Nephron (organoid): ENCODE measurements at regions not wholly inside any gene's neighbourhood (a gene's known extent, or its start where the extent isn't known, plus 50 kb on each side); places are given as distances from the start of the nearest gene placed in this dataset.

Experiments
- H3K27ac Mint-ChIP-seq, 3 experiments: 2 replicates each; pipeline ENCODE4 v1.8.0; 2020; ENCODE audit warnings: mixed read lengths in 3 of 3, mild to moderate bottlenecking in 2 of 3, moderate library complexity in 1 of 3
- H3K27me3 Mint-ChIP-seq: 2 replicates; pipeline ENCODE4 v1.8.0; 2021; ENCODE audit warnings: low read depth, mild to moderate bottlenecking, moderate library complexity, mixed read lengths
- H3K36me3 Mint-ChIP-seq: 2 replicates; pipeline ENCODE4 v1.8.0; 2020; ENCODE audit warnings: low read depth, mixed read lengths
- H3K4me1 Mint-ChIP-seq: 2 replicates; pipeline ENCODE4 v1.8.0; 2020; ENCODE audit warnings: mixed read lengths
- H3K4me3 Mint-ChIP-seq, 3 experiments: 2 replicates each; pipeline ENCODE4 v1.8.0; 2020; ENCODE audit warnings: mild to moderate bottlenecking in 3 of 3, mixed read lengths in 3 of 3, moderate library complexity in 2 of 3
- H3K9me3 Mint-ChIP-seq: 2 replicates; pipeline ENCODE4 v1.8.0; 2020; ENCODE audit warnings: mixed read lengths
- TF ChIP-seq, protein P1 (sequence below), 3 experiments: fragments of 200-600 bp; sonication (generic); IDR thresholded peaks; one replicate each; pipeline ENCODE4 v1.5.0; 2021; ENCODE audit warnings: antibody characterized with exemption in 3 of 3; ENCODE audit not compliant: unreplicated experiment in 3 of 3

DNA sequence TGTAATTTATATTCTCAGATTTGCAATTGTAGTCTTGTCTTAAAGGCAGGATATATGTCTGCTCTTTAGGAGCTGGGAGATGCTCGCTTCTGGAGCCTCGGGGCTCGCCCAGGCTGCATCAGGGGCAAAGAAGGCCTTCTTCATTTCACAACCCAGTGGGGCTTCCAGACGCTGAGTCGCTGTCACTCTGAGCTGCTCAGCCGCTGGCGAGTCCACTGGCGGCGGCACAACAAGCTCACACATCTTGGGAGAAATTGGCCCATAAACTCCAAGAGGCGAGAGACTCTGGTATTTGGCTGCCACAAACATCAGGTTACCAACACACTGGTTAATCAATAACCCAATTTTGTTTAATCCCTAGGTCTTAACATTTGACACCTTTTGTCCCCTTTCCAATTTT is 216.6 kb downstream of the ATG4C start:
- Mint-ChIP-seq H3K27me3 (peaks cover 50% of the 10 kb centered on the region), H3K27ac (no peak overlapping the region), H3K36me3 (no peaks in the 10 kb centered on the region), H3K4me3 (no peak overlapping the region), H3K4me1 (no peaks in the 10 kb centered on the region), H3K9me3 (no peaks in the 10 kb centered on the region)
- TF ChIP-seq, protein P1, sequence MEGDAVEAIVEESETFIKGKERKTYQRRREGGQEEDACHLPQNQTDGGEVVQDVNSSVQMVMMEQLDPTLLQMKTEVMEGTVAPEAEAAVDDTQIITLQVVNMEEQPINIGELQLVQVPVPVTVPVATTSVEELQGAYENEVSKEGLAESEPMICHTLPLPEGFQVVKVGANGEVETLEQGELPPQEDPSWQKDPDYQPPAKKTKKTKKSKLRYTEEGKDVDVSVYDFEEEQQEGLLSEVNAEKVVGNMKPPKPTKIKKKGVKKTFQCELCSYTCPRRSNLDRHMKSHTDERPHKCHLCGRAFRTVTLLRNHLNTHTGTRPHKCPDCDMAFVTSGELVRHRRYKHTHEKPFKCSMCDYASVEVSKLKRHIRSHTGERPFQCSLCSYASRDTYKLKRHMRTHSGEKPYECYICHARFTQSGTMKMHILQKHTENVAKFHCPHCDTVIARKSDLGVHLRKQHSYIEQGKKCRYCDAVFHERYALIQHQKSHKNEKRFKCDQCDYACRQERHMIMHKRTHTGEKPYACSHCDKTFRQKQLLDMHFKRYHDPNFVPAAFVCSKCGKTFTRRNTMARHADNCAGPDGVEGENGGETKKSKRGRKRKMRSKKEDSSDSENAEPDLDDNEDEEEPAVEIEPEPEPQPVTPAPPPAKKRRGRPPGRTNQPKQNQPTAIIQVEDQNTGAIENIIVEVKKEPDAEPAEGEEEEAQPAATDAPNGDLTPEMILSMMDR (IDR thresholded peaks at IDR 0.05; ENCODE audit: unreplicated experiment in 3 of 3) = no peak

DNA sequence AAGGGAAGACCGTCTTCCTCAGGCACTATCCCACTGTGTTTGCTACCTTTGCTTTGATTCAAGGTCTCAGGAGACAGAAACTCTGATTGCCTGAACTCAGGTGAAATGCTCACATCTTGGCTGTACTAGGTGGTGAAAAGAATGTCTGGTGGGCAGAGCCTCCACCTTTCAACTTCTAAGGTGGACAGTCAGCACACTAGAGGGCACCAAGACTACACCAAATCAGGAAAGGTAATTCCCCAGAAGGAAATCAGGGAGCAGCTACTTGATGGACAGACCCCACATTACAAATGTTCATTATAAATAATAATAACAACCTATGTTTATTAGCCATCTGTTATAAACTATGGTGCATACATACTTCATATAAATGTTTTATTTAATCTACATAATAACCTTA is 220.9 kb downstream of the ATG4C start:
- no peaks in the 10 kb centered on the region for H3K36me3 Mint-ChIP-seq
- H3K9me3 Mint-ChIP-seq = no peaks in the 10 kb centered on the region
- TF ChIP-seq, protein P1 (IDR thresholded peaks at IDR 0.05; ENCODE audit: unreplicated experiment in 3 of 3) = peak; percentile 20 to 35 (median 23)
- H3K4me3 Mint-ChIP-seq = no peak overlapping the region
- H3K27ac Mint-ChIP-seq = no peak overlapping the region
- H3K27me3 Mint-ChIP-seq = peaks cover 31% of the 10 kb centered on the region
- no peaks in the 10 kb centered on the region for H3K4me1 Mint-ChIP-seq

DNA sequence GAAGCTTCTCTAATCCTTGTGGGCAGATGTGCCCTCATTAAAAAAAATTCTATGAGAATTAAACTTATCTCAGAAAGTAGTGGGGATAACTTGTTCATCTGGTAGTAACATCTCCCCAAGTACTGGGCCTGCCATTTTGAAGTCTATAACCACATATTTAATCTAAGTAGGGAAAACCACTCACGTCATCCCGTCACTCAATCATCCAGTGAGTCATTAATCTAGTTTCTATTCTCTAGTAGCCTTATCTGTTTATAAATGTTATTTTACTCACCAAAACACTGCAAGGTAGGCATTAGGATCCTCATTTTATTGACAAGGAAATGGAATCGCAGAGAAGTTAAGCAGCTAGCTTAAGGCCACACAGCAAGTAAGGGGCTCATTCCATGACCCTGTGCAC is 221.9 kb downstream of the ATG4C start:
- H3K4me1 Mint-ChIP-seq = no peaks in the 10 kb centered on the region

DNA sequence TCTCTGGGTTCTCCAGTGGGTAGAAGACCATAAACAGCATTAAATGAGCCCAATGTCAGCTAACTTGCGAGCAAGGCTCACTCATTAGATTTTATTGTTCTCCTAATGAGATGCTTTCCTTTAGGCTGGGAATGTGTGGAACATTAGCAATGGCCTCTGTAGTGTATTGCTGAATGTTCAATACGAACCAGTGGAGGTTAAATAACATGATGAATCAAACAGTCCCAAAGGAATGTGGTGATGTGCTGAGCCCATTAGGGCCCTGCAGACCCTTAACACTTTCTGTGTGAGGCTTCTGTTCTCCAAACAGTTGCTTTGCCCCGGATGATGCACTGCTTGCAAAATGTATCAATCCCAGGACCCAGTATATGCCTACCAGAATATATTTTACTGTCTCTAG is 225.5 kb downstream of the ATG4C start:
- Mint-ChIP-seq H3K27ac (no peak overlapping the region), H3K4me3 (no peak overlapping the region), H3K9me3 (no peaks in the 10 kb centered on the region), H3K4me1 (peaks cover 14% of the 10 kb centered on the region), H3K36me3 (no peaks in the 10 kb centered on the region), H3K27me3 (peaks cover 9% of the 10 kb centered on the region)
- TF ChIP-seq, protein P1 (IDR thresholded peaks at IDR 0.05; ENCODE audit: unreplicated experiment in 3 of 3) = no peak

More for the DNA sequence above, 221.9 kb downstream of the ATG4C start:
- Mint-ChIP-seq H3K4me3 (no peak overlapping the region), H3K27me3 (peaks cover 23% of the 10 kb centered on the region), H3K9me3 (no peaks in the 10 kb centered on the region), H3K36me3 (no peaks in the 10 kb centered on the region), H3K27ac (no peak overlapping the region)
- TF ChIP-seq, protein P1 (IDR thresholded peaks at IDR 0.05; ENCODE audit: unreplicated experiment in 3 of 3) = no peak

DNA sequence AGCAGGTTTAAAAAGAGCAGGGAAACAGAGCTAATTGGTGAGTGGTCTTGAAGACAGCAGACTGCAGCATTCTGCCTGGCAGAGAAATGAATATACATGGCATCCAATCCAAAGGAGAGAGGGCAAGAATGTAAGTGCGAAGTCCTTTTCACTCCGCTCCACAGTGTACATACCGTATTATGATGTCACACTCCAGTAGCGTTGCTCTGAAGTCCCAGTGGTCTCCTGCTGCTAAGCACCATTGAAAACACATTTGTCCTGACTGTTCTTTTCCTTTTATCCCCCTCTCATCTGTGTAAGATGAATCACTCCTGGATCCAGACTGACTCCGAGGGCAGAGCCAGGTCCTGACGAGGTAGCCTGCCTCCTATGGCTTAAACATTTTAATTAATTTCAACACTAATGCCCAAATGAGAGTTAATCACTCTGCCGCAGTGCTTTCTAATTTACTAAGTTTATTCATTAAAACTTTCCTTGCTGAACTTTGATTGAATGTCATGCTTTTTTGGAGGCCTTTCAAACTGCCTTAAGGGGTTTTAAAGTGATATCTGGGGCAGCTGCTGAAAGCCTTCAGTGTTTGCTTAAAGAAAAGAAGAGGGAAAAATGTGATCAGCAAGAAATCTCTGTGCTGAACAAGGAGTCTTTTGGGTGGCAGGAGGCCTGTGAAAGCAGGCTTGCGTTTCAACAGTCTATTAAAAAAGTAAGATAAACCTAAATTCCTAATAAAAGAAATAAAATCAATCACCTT is 227.2 kb downstream of the ATG4C start:
- H3K27me3 Mint-ChIP-seq = peaks cover 9% of the 10 kb centered on the region
- no peaks in the 10 kb centered on the region for H3K9me3 Mint-ChIP-seq

More for the DNA sequence above, 227.2 kb downstream of the ATG4C start:
- TF ChIP-seq, protein P1 (IDR thresholded peaks at IDR 0.05; ENCODE audit: unreplicated experiment in 3 of 3) = no peak
- peak overlapping the region in 2 of 3 experiments; percentile 16 to 17 for H3K27ac Mint-ChIP-seq
- H3K36me3 Mint-ChIP-seq = no peaks in the 10 kb centered on the region
- H3K4me3 Mint-ChIP-seq = no peak overlapping the region
- H3K4me1 Mint-ChIP-seq = peaks cover 14% of the 10 kb centered on the region
